Stimulated activated effector memory CD8-positive, alpha-beta T cell treated with anti-CD3 and anti-CD28 coated beads, Interleukin-12 subunit alpha, Interleukin-12 subunit beta, amount 100 ng/mL, for 72 hours (primary cell): ENCODE measurements at regions not wholly inside any gene's neighbourhood (a gene's known extent, or its start where the extent isn't known, plus 50 kb on each side); places are given as distances from the start of the nearest gene placed in this dataset.

Experiments
- ATAC-seq: fragments of 150-1000 bp; cut with Tn5 transposase; 2 replicates; pipeline ENCODE4 v1.10.0; 2021
- DNase-seq, 2 donors: peaks; one replicate each; pipeline ENCODE4 v3.0.0; 2021 to 2022; ENCODE audit warnings: low spot score in 2 of 2
- H3K27ac Mint-ChIP-seq: one replicate; pipeline ENCODE4 v1.8.0; 2022; ENCODE audit warnings: mild to moderate bottlenecking, mixed read lengths
- H3K36me3 Mint-ChIP-seq: one replicate; pipeline ENCODE4 v1.8.0; 2022; ENCODE audit warnings: mild to moderate bottlenecking, mixed read lengths
- H3K4me1 Mint-ChIP-seq: one replicate; pipeline ENCODE4 v1.8.0; 2022; ENCODE audit warnings: mixed read lengths
- H3K4me3 Mint-ChIP-seq: one replicate; pipeline ENCODE4 v1.8.0; 2022; ENCODE audit warnings: mild to moderate bottlenecking, mixed read lengths
- H3K9me3 Mint-ChIP-seq: one replicate; pipeline ENCODE4 v1.8.0; 2022; ENCODE audit warnings: mixed read lengths

DNA sequence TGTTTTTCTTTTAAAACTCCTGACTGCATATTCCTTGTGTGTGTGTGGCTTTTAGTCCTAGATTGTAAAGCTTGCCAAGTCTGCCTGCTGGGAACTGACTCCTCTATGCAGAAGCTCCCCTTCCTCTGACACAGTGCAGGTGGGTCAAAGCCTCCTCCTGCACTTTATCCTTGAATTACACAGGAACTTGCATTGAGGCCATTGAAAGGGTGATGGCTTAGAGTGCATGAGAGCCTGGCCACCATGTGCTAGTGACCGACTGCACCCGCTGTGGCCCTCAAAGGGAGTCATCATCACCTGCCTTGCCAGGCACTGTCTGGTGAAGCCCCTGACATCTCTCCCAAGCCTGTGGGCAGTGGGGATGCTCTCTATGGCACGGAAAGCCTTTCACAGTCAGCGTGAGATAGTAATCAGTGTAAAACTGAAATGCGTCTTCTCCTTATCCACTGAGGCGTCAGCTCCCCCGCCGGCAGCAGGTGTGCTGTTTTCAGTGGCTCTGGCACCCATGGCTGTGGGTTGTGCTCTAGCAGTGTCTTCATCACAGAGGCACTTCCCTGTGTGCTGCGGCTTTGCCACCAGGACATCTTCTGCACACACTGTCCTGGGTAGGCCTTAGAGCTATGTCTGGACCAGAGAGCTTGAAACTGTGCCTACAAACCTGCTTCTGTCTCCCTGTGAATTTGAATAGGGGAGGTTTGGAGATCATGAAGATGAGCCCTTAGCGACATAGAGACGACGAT is 87.9 kb downstream of the THBS2 start:
- Mint-ChIP-seq H3K9me3 (no peaks in the 10 kb centered on the region), H3K27ac (no peak overlapping the region), H3K4me3 (no peak overlapping the region), H3K4me1 (peaks cover 10% of the 10 kb centered on the region), H3K36me3 (no peaks in the 10 kb centered on the region)
- ATAC-seq (no peak), DNase-seq (no peak)

DNA sequence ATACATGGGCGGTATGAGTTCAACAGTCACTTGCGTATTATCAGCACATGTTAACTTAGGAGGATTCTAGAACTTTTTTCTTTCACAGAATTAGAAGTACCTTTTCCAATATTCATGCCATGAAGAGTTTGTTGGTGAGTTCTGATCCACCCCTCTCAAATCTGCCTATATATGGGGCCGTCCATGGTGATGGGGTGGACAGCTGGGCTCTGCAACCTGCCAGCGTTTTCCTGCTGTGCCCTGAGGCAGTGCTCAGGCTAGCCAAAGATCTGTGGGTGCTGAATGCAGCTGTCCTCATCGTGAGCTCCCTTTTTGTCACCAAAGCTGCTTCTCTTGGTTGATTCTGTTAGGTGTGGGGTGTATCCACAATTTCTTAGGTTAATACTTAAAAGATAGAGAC is 88.7 kb downstream of the THBS2 start:
- Mint-ChIP-seq H3K9me3 (no peaks in the 10 kb centered on the region), H3K4me3 (no peak overlapping the region), H3K36me3 (no peaks in the 10 kb centered on the region), H3K27ac (no peak overlapping the region), H3K4me1 (peaks cover 10% of the 10 kb centered on the region)
- DNase-seq (no peak), ATAC-seq (no peak)

DNA sequence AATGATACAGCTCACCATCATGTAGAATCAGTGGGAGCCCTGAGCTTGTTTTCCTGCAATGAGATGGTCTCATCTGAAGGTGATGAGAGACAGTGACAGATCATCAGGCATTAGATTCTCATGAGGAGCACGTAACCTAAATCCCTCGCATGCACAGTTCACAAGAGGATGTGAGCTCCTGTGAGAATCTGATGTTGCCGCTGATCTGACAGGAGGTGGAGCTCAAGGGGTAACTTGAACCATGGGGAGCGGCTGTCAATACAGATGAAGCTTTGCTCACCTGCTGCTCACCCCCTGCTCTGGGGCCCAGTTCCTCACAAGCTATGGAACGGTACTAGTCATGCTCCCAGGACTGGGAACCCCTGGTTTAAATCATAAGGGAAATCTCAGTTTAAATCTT is 89.2 kb downstream of the THBS2 start:
- Mint-ChIP-seq H3K4me1 (peaks cover 10% of the 10 kb centered on the region), H3K9me3 (no peaks in the 10 kb centered on the region), H3K27ac (no peak overlapping the region), H3K4me3 (no peak overlapping the region), H3K36me3 (no peaks in the 10 kb centered on the region)
- ATAC-seq (no peak), DNase-seq (no peak)

DNA sequence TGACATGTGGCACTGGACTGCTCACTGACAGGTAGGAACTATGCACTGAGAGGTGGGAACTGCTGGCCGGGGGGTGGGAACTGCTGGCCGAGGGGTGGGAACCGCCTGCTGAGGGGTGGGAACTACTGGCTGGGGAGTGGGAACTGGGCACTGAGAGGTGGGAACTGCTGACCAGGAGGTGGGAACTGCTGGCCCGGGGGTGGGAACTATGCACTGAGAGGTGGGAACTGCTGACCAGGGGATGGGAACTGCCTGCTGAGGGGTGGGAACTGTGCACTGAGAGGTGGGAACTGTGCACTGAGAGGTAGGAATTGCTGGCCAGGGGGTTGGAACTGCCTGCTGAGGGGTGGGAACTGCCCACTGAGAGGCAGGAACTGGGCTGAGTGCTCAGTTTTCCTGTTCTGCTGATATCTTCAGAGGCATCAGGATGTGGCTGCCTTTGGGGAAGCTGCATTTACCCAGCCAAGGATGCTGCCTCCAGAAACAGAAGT is 90.2 kb downstream of the THBS2 start:
- Mint-ChIP-seq H3K27ac (no peak overlapping the region), H3K36me3 (no peaks in the 10 kb centered on the region), H3K4me3 (no peak overlapping the region), H3K9me3 (no peaks in the 10 kb centered on the region), H3K4me1 (peaks cover 10% of the 10 kb centered on the region)
- ATAC-seq (no peak), DNase-seq (no peak)

DNA sequence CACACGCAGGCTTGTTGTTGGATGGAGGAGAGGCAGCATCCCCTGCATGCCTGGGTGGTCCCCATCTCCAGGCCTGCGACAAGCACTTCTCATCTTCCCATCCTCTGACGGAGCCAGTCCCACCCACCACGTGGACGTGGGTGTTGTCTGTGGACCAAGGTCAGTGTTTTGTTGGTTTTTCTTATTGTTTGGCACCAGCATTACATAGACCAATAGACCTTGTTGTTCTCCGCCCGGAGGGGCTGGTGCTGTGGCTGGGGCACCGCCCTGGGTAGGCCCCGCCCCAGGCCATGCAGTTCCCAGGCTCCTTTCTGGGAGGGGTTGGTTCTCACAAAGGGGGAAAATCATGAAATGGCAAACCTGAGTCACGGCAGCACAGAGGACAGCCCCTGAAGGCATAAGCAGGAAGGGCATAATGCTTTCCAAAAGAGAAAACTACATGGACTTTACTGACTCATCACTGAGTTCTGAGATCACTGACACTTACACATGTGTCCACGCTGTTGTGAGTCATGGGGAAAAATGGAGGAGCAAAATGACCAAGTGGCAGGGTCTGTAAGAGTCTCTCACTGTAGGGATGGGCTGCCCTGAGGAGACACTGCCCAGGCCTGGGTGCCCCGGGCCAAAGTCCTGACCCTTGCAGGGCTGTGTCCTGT is 90.8 kb downstream of the THBS2 start:
- no peaks in the 10 kb centered on the region for H3K36me3 Mint-ChIP-seq
- H3K27ac Mint-ChIP-seq: no peak overlapping the region
- no peaks in the 10 kb centered on the region for H3K9me3 Mint-ChIP-seq
- H3K4me1 Mint-ChIP-seq: peaks cover 10% of the 10 kb centered on the region
- ATAC-seq (peak; percentile 26), DNase-seq (no peak)
- H3K4me3 Mint-ChIP-seq: no peak overlapping the region

DNA sequence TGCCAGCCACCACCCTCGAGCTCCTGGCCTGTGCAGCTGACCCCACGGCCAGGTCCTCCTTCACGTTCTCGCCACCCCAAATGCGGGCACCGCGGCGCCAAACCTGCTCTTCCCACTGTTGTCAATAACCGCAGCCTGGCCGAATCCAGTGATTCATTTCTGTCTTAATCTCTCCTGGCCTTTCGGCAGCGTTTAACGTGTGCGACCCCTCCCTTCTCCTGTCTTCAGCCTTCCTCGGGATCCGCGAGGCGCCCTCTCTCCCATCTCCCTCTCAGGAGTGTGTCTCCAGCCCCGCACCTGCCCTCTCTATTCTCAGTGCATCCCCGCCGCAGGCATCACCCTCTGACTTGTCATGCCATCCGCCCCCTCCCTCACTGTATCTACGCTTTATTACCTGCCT is 91.4 kb downstream of the THBS2 start:
- DNase-seq (no peak), ATAC-seq (no peak)
- H3K4me3 Mint-ChIP-seq: no peak overlapping the region
- no peaks in the 10 kb centered on the region for H3K9me3 Mint-ChIP-seq
- peaks cover 10% of the 10 kb centered on the region for H3K4me1 Mint-ChIP-seq
- H3K36me3 Mint-ChIP-seq: no peaks in the 10 kb centered on the region
- no peak overlapping the region for H3K27ac Mint-ChIP-seq

DNA sequence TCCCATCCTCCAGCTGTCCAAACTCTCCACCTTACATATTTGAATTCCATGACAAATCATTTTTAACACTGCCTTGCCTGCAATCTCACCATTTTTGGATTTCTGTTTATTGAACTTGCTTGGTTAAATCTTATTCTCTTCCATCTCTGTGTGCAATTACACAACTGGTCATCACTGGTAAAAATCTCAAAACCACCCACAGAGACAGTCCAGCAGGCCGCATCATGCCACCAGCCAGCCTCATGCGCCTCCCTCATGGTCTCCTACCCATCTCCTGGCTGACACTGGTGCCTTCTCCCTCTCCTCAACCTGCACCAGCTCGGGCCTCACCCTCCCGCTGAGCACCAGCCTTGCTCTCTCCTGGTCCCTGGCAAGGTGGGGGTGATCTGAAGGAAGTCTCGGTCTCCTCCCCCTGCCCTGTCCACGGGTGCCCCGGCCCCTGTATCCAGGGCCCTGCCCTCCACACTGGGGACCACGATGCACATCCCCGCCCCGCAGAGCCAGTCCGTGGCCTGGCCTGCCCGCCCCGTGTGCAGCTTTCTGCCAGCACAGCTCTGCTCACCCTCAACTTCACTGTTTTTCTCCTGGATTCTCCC is 92.0 kb downstream of the THBS2 start:
- ATAC-seq (no peak), DNase-seq (no peak)
- Mint-ChIP-seq H3K4me3 (no peak overlapping the region), H3K4me1 (peaks cover 10% of the 10 kb centered on the region), H3K36me3 (no peaks in the 10 kb centered on the region), H3K27ac (no peak overlapping the region), H3K9me3 (no peaks in the 10 kb centered on the region)

DNA sequence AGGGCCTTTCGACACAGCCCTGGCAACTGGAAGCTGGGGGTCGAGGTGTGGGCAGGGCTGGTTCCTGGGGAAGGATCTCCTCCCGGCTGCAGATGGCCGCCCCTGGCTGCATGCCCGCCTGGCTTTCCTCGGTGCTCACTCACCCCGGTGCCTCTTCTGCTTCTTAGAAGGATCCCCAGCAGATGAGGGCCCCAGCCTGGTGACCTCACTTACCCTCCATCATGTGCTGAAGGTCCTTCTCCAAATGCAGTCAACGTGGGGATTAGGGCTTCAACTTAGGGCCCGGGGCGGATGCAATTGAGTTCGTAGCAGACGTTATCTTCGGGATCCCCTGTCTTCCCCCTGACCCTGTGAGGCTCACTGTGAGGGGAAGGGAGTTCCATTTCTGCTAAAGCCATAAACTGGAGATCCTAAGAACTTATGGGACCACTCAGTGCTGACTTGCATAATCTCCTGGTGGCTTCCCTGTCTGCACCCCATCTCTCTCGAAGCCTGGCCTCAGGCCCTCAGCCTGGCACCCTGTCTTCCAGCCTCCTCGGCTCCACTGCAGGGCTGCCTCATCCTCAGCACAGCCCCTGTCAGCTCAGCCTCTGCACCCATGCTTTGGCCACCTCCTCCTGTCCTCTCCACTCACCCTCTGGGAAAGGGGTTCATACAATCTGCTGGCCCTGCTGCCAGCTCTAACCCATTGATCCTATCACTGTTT is 92.6 kb downstream of the THBS2 start:
- DNase-seq: no peak
- no peak overlapping the region for H3K4me3 Mint-ChIP-seq
- peaks cover 10% of the 10 kb centered on the region for H3K4me1 Mint-ChIP-seq
- no peaks in the 10 kb centered on the region for H3K36me3 Mint-ChIP-seq
- H3K27ac Mint-ChIP-seq: no peak overlapping the region
- no peaks in the 10 kb centered on the region for H3K9me3 Mint-ChIP-seq
- no peak for ATAC-seq

DNA sequence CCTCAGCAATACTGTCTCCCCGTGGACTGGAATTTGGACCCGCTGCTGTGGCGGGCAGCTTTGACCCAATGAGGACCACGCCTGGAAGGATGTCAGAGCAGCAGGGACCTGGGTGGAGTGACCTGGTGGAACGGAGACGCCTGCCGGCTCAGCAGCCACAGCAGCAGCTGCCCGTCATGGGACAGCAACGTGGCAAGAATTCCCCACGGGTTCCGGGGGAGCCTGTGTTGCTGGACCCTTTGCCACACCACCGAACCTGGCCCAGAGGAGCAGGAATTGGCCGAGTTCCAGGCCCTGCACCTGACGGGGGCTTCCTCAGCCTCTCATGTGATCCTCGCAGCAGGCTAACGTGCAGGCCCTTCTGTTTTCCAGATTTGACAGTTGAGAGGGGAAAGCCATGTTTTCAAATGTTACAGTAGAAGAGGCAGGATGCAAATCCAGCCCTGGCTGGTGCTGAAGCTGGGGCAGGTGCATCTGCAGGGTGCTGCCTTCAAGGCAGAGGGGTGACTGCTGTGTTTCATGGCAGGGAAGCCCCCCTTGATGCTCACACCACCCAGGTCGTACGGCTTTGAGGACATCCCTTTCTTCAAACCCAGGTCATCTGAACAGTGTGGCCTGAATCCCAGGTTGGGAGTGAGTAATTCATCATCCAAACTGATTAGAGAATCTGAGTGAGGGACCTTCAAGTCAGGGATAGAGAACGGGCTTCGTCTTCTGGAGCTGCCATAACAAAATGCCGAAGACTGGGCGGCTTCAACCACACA is 93.4 kb downstream of the THBS2 start:
- H3K4me3 Mint-ChIP-seq: no peak overlapping the region

DNA sequence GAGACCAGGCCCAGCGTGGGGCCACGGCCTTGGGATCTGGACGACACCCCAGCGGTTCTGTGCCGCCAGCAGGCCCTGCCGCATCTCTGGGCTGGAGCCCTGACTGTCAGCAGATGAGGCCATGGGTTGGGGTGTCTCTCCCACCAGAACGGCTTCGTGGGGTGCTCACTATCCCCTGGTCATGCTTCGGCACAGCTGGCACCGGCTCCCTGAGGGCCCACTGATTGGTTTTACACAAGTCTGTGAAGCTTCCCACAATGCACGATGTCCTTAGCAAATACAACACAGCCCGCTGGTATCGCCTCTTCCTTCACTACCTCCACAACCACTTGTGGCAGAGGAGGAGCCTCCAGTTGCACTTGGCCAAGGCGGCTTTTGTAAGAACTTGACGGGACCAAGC is 94.3 kb downstream of the THBS2 start:
- Mint-ChIP-seq H3K9me3 (no peaks in the 10 kb centered on the region), H3K36me3 (no peaks in the 10 kb centered on the region), H3K4me1 (peaks cover 10% of the 10 kb centered on the region), H3K4me3 (no peak overlapping the region), H3K27ac (no peak overlapping the region)
- DNase-seq: no peak
- ATAC-seq: no peak

More for the DNA sequence above, 93.4 kb downstream of the THBS2 start:
- H3K9me3 Mint-ChIP-seq: no peaks in the 10 kb centered on the region
- DNase-seq (no peak), ATAC-seq (no peak)
- peaks cover 10% of the 10 kb centered on the region for H3K4me1 Mint-ChIP-seq
- H3K36me3 Mint-ChIP-seq: no peaks in the 10 kb centered on the region
- H3K27ac Mint-ChIP-seq: no peak overlapping the region

DNA sequence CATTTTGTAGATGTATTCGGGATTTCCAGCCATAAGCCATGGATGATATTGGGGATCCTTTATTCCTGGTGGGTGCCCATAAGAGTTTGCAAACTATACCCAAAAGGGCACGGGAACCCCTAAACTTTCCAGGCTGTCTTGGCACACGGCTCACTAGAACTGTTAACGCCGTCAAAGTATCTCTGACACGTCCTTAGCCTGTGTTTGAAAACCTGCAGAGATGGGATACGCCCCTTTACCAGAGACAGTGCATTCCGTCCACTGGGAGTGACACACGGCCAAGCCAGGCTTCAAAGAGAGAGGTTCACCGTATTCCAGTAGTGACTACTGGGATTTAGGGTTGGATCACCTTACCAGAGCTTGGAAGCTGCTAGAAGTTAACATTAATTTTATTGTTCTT is 95.0 kb downstream of the THBS2 start:
- ATAC-seq: no peak
- H3K4me1 Mint-ChIP-seq: peaks cover 10% of the 10 kb centered on the region
- H3K9me3 Mint-ChIP-seq: no peaks in the 10 kb centered on the region
- H3K36me3 Mint-ChIP-seq: no peaks in the 10 kb centered on the region
- no peak for DNase-seq
- H3K4me3 Mint-ChIP-seq: no peak overlapping the region
- H3K27ac Mint-ChIP-seq: no peak overlapping the region

DNA sequence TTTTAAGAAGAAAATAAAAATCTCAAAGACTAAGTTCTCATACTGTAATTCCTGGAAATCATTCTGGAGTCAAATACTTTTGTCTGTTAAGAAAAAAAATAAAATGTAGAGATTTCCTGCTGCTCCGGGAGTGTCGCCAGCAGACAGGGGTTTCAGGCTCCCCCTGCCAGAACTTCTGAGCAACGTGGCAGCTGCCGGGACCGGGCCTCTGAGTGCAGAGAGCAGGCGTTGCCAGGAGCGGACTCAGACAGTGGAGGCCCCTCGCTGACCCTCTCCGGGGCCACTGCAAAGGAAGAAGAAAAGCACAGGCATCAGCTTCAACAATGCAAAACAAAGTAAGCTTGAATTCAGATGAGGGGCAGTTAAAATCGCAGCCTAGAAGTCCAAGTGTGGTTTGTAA is 95.5 kb downstream of the THBS2 start:
- H3K27ac Mint-ChIP-seq: no peak overlapping the region
- H3K36me3 Mint-ChIP-seq: no peaks in the 10 kb centered on the region
- H3K9me3 Mint-ChIP-seq: peaks cover 2% of the 10 kb centered on the region
- H3K4me3 Mint-ChIP-seq: no peak overlapping the region
- H3K4me1 Mint-ChIP-seq: peaks cover 10% of the 10 kb centered on the region
- ATAC-seq (no peak), DNase-seq (no peak)

DNA sequence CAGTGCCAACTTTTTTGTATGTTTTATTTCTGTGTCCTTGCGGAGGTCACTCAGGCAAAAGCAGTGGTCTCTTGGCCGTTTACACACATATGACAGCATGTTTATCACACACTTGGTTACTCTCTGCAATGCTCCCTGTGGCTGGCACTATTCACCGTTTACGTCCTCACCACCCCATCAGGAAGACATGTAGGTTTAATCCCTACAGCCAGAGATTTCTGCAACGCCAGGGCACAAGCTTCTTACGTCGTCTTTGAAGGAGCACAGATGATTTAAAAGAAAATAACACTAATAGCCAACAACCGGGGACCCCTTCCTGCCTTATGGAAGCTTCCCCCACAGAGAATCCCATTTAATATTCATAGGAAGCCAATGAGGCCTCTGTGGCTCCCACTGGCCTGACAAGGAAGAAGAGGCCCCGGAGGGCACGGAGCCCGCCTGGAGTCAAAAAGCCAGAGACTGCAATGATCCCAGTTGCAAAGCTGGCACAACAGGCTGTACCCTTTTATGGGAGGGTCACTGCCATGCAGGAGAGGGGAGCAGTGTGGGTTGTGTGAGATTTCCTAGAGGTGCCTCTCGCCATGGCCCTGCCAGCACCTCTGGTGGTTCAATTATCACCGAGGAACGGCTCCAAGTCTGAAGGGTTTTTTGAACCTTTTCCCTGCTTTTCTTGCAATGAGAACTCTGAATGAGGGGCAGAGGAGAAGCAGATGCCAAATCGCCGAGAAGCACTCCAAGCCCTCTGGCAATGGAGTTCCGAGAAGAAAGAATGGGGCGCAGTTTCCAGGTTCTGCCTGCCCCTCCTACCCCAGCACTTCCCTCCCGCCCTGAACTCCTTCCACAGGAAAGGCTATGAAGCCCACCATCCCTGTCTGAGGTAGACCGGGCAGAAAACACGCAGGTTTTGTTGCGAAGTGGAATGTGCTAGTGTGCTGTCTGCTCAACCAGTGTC is 96.2 kb downstream of the THBS2 start:
- ATAC-seq: no peak
- Mint-ChIP-seq H3K9me3 (peaks cover 2% of the 10 kb centered on the region), H3K27ac (no peak overlapping the region), H3K4me3 (no peak overlapping the region), H3K36me3 (no peaks in the 10 kb centered on the region), H3K4me1 (peaks cover 3% of the 10 kb centered on the region)
- DNase-seq: no peak

DNA sequence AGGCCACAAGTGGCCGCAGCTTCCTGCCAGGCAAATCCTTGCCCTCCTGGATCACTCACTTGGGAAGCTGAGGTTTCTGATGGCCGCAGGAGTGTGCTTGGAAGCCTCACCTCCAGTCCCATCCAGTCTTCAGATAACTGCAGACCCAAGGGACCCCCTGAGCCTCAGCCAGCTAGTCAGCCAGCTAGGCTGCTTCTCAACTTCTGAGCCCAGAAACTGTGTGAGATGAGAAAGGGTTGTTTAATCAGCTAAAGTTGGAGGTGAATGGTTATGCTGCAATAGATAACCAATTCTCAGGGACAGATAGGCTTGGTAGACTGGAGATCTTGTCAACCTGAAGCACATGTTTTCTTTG is 96.9 kb downstream of the THBS2 start:
- Mint-ChIP-seq H3K9me3 (peaks cover 2% of the 10 kb centered on the region), H3K27ac (no peak overlapping the region), H3K4me1 (no peaks in the 10 kb centered on the region), H3K36me3 (no peaks in the 10 kb centered on the region), H3K4me3 (no peak overlapping the region)
- ATAC-seq (no peak), DNase-seq (no peak)
